PFSK-1 (cell line): ENCODE measurements at regions not wholly inside any gene's neighbourhood (a gene's known extent, or its start where the extent isn't known, plus 50 kb on each side); places are given as distances from the start of the nearest gene placed in this dataset.

ENCODE experiments used
- FOXP2 ChIP-seq: optimal IDR thresholded peaks from 2 replicates; pipeline ENCODE3; 2011; ENCODE audit warnings: borderline replicate concordance, control low read depth, inconsistent platforms; ENCODE audit not compliant: insufficient read depth; ENCODE audit errors: extremely low read length, extremely low read depth
- POLR2AphosphoS5 ChIP-seq: IDR thresholded peaks from 2 replicates; pipeline ENCODE4 v1.6.1; 2012; ENCODE audit warnings: low read depth, mild to moderate bottlenecking, control low read depth, low read length, moderate library complexity
- REST ChIP-seq, 2 experiments: IDR thresholded peaks; 2 replicates each; pipeline versions ENCODE4 v1.6.1 to v1.8.0; 2011 to 2012; ENCODE audit warnings: low read depth in 2 of 2, low read length in 2 of 2, control low read depth in 1 of 2, inconsistent platforms in 1 of 2, mild to moderate bottlenecking in 1 of 2, moderate library complexity in 1 of 2; ENCODE audit not compliant: insufficient read depth in 1 of 2
- SIN3A ChIP-seq: IDR thresholded peaks from 2 replicates; pipeline ENCODE4 v1.6.1; 2012; ENCODE audit warnings: mild to moderate bottlenecking, low read length, moderate library complexity, borderline replicate concordance; ENCODE audit not compliant: insufficient read depth
- TAF1 ChIP-seq: IDR thresholded peaks from 2 replicates; pipeline ENCODE4 v1.6.1; 2012; ENCODE audit warnings: low read length, control low read depth, borderline replicate concordance; ENCODE audit not compliant: insufficient read depth

DNA sequence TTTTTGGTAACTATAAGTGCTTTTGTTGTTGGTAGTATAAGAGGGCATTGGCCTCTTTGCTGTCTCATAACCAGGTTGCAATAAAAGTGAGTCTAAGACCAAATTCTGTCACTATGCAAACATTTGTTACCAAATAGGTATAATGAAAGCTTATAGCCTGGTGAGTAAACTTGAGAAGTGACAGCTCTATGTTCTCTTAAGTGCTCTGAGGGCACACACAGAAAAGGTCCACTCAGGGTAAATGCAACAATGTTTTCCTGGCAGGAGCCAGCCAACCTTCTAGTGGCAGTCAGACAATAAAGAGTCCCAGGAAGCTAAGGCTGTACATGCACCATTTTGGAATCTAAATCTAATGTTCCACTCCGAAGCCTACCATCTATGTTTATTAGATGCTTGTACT, 262.1 kb upstream of the TGFBR2 start:
- no peak for TF ChIP-seq FOXP2
- TF ChIP-seq POLR2AphosphoS5 = no peak
- no peak for TF ChIP-seq REST (IDR thresholded peaks at IDR 0.05; ENCODE audit: insufficient read depth in 1 of 2, low read depth in 2 of 2, low read length in 2 of 2)
- TF ChIP-seq SIN3A = no peak
- no peak for TF ChIP-seq TAF1

DNA sequence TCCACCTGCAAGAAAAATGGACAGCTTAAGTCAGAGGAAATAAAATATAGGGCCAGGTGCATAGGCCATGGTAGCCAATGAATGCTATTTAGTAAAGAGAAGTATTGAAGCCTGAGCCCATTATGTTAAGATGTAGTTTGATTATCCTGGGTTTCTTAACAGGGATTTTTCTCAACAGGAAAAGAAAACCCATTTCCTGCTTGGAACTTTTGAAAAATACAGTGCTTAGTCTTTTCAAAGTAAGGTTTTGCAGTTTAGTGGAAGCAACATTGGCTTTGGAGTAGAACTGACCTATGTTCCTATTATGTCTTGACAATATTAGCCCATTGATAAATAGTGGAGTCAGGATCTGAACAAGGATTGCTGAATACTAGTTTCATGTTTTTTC, 259.5 kb upstream of the TGFBR2 start:
- TF ChIP-seq SIN3A (no peak), REST (IDR thresholded peaks at IDR 0.05; ENCODE audit: insufficient read depth in 1 of 2, low read depth in 2 of 2, low read length in 2 of 2) (no peak), FOXP2 (no peak), POLR2AphosphoS5 (no peak), TAF1 (no peak)

GRCh38 chr3:30347679-30348216, 258.7 kb upstream of the TGFBR2 start:
- TF ChIP-seq TAF1 (peak; percentile 28; the same call in 1 of the 2 replicates), FOXP2 (no peak), REST (IDR thresholded peaks at IDR 0.05; ENCODE audit: insufficient read depth in 1 of 2, low read depth in 2 of 2, low read length in 2 of 2) (peak in 1 of 2 experiments; percentile 36; a peak in 1 of 4 replicates), POLR2AphosphoS5 (no peak), SIN3A (no peak)

DNA sequence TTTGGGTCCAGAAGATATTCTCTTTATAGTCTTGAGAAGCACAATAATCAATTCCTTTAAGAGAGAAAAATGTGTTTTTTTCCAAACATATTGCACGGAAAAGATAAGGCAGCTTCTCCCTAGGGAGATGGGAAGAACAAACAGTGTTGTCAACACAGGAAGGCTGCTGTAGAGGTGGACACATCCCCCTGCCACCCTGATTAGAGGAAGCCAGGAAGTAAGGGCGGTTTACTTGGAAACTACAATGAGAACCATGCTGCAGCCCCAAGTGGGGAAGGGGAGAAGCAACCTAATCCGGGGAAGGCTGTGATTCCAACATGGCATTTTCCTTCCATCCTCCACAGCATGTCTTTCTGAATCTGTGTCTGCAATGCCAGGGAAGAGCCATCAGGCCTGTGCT, 256.9 kb upstream of the TGFBR2 start:
- TF ChIP-seq TAF1 = no peak
- TF ChIP-seq FOXP2 = peak; percentile 80

DNA sequence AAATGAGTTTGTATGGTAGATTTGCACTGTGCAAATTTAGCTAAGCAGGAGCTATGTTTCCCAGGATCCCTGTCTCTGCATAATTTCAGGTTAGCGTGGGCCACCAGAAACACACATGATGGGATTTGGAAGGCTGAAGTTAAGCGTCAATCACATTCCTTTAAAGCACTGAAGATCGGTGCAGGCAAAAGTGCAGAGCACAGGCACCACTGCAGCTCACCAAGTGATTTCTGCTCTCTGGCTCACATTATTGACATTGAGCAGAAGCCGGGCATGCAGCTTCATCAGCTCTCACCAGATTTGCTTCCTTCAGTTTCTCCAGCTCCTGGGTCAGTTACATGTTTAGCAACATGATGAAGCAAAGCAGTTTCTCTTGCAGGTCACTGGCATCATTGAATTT, 256.4 kb upstream of the TGFBR2 start:
- no peak for TF ChIP-seq FOXP2
- TF ChIP-seq TAF1 = no peak
- no peak for TF ChIP-seq REST (IDR thresholded peaks at IDR 0.05; ENCODE audit: insufficient read depth in 1 of 2, low read depth in 2 of 2, low read length in 2 of 2)
- TF ChIP-seq SIN3A = no peak
